ENCODE measurements at regions not wholly inside any gene's neighbourhood (a gene's known extent, or its start where the extent isn't known, plus 50 kb on each side); places are given as distances from the start of the nearest gene placed in this dataset.

- intact Hi-C loops (cut with DNase I) = no loop called here
- DNase-seq (ENCODE audit: low spot score) = no peak
Observed at GRCh38 chr9:20291201-20291600, 331.1 kb downstream of the MLLT3 start.

GRCh38 chr9:20290257-20290656 lies 332.0 kb downstream of the MLLT3 start:
- DNase-seq (ENCODE audit: low spot score) = no peak
- intact Hi-C loops (cut with DNase I) = no loop called here

GRCh38 chr9:20289423-20290010 lies 332.8 kb downstream of the MLLT3 start:
- intact Hi-C loops (cut with DNase I) = no loop called here
- DNase-seq (ENCODE audit: low spot score) = no peak

- intact Hi-C loops (cut with DNase I) = no loop called here
- DNase-seq (ENCODE audit: low spot score) = no peak
Observed at GRCh38 chr9:20286969-20287368, 335.3 kb downstream of the MLLT3 start.

GRCh38 chr9:20286154-20286700 lies 336.1 kb downstream of the MLLT3 start:
- no peak for DNase-seq (ENCODE audit: low spot score)
- intact Hi-C loops (cut with DNase I) = no loop called here

- intact Hi-C loops (cut with DNase I) = loop anchor here in 1 of 2 donors (1.0 kb wide), 1 partner anchor 25 kb away; no protein-coding TSS in a partner anchor
- no peak for DNase-seq (ENCODE audit: low spot score)
Observed at GRCh38 chr9:20284601-20285289, 337.6 kb downstream of the MLLT3 start.

GRCh38 chr9:20280330-20280729 lies 342.0 kb downstream of the MLLT3 start:
- intact Hi-C loops (cut with DNase I) = no loop called here

GRCh38 chr9:20276762-20277161 lies 345.5 kb downstream of the MLLT3 start:
- intact Hi-C loops (cut with DNase I) = no loop called here
- DNase-seq (ENCODE audit: low spot score) = no peak

More at GRCh38 chr9:20280330-20280729, 342.0 kb downstream of the MLLT3 start:
- DNase-seq (ENCODE audit: low spot score) = no peak

GRCh38 chr9:20271723-20272122 lies 350.6 kb downstream of the MLLT3 start:
- intact Hi-C loops (cut with DNase I) = no loop called here
- DNase-seq (ENCODE audit: low spot score) = no peak

- intact Hi-C loops (cut with DNase I) = no loop called here
- no peak for DNase-seq (ENCODE audit: low spot score)
Observed at GRCh38 chr9:20271096-20271495, 351.2 kb downstream of the MLLT3 start.

GRCh38 chr9:20270161-20270560 lies 352.1 kb downstream of the MLLT3 start:
- intact Hi-C loops (cut with DNase I) = no loop called here
- DNase-seq (ENCODE audit: low spot score) = no peak

- intact Hi-C loops (cut with DNase I) = loop anchor here in 1 of 2 donors (5.0 kb wide), 1 partner anchor 167 kb away; no protein-coding TSS in a partner anchor
- no peak for DNase-seq (ENCODE audit: low spot score)
Observed at GRCh38 chr9:20269620-20270019, 352.7 kb downstream of the MLLT3 start.

- intact Hi-C loops (cut with DNase I) = loop anchor here in 1 of 2 donors (5.0 kb wide), 1 partner anchor 163 kb away; no protein-coding TSS in a partner anchor
- no peak for DNase-seq (ENCODE audit: low spot score)
Observed at GRCh38 chr9:20264896-20265295, 357.4 kb downstream of the MLLT3 start.

GRCh38 chr9:20262611-20263010 lies 359.7 kb downstream of the MLLT3 start:
- intact Hi-C loops (cut with DNase I) = no loop called here
- DNase-seq (ENCODE audit: low spot score) = no peak

- intact Hi-C loops (cut with DNase I) = no loop called here
- DNase-seq (ENCODE audit: low spot score) = no peak
Observed at GRCh38 chr9:20256284-20256948, 365.9 kb downstream of the MLLT3 start.

- no peak for DNase-seq (ENCODE audit: low spot score)
- intact Hi-C loops (cut with DNase I) = no loop called here
Observed at GRCh38 chr9:20255052-20255451, 367.2 kb downstream of the MLLT3 start.

GRCh38 chr9:20253635-20254034 lies 368.7 kb downstream of the MLLT3 start:
- no peak for DNase-seq (ENCODE audit: low spot score)
- intact Hi-C loops (cut with DNase I) = no loop called here

- intact Hi-C loops (cut with DNase I) = no loop called here
- no peak for DNase-seq (ENCODE audit: low spot score)
Observed at GRCh38 chr9:20252778-20253177, 369.5 kb downstream of the MLLT3 start.

- intact Hi-C loops (cut with DNase I) = no loop called here
Observed at GRCh38 chr9:20250791-20251190, 371.5 kb downstream of the MLLT3 start.

GRCh38 chr9:20244271-20244670 lies 378.0 kb downstream of the MLLT3 start:
- intact Hi-C loops (cut with DNase I) = no loop called here
- DNase-seq (ENCODE audit: low spot score) = no peak

More at GRCh38 chr9:20250791-20251190, 371.5 kb downstream of the MLLT3 start:
- no peak for DNase-seq (ENCODE audit: low spot score)

Data from posterior vena cava (tissue), 2 donors.